GM23338 (cell line): ENCODE measurements at regions not wholly inside any gene's neighbourhood (a gene's known extent, or its start where the extent isn't known, plus 50 kb on each side); places are given as distances from the start of the nearest gene placed in this dataset.

ENCODE experiments used
- ATAC-seq: fragments of 200-7000 bp; cut with Tn5 transposase; 3 replicates; pipeline ENCODE4 v1.9.1; 2020
- DNase-seq: peaks from one replicate; pipeline ENCODE4 v3.0.0-alpha.2; 2015; ENCODE audit warnings: low spot score
- H2AFZ ChIP-seq: fragments of 200-600 bp; sonication (generic); 2 replicates; pipeline ENCODE4 v1.8.0; 2016; ENCODE audit warnings: antibody characterized with exemption, mild to moderate bottlenecking, moderate library complexity
- H3F3A ChIP-seq: fragments of 200-600 bp; sonication (generic); replicated peaks from 2 replicates; pipeline ENCODE4 v1.8.0; 2017; ENCODE audit warnings: antibody characterized with exemption, mixed run types, low read depth
- H3K27ac ChIP-seq: fragments of 200-600 bp; sonication (generic); 2 replicates; pipeline ENCODE4 v1.6.1; 2016; ENCODE audit warnings: low read depth
- H3K27me3 ChIP-seq: fragments of 200-600 bp; sonication (generic); 2 replicates; pipeline ENCODE4 v1.8.0; 2016; ENCODE audit warnings: mild to moderate bottlenecking, mixed run types, moderate library complexity; ENCODE audit not compliant: insufficient read depth
- H3K36me3 ChIP-seq: fragments of 200-600 bp; sonication (generic); 2 replicates; pipeline ENCODE4 v1.8.0; 2016; ENCODE audit warnings: mild to moderate bottlenecking; ENCODE audit not compliant: insufficient read depth
- H3K4me1 ChIP-seq: fragments of 200-600 bp; sonication (generic); 2 replicates; pipeline ENCODE4 v1.8.0; 2016; ENCODE audit warnings: mild to moderate bottlenecking, moderate library complexity; ENCODE audit not compliant: insufficient read depth
- H3K4me2 ChIP-seq: fragments of 200-600 bp; sonication (generic); 2 replicates; pipeline ENCODE4 v1.7.1; 2017; ENCODE audit warnings: mixed run types
- H3K4me3 ChIP-seq: fragments of 200-600 bp; sonication (generic); 2 replicates; pipeline ENCODE4 v1.6.1; 2016; ENCODE audit warnings: mixed run types
- H3K79me2 ChIP-seq: fragments of 200-600 bp; sonication (generic); replicated peaks from 2 replicates; pipeline ENCODE4 v1.8.0; 2017; ENCODE audit warnings: mild to moderate bottlenecking; ENCODE audit not compliant: insufficient read depth
- H3K9me2 ChIP-seq: fragments of 200-600 bp; sonication (generic); 2 replicates; pipeline ENCODE4 v1.8.0; 2017; ENCODE audit not compliant: insufficient read depth
- H4K20me1 ChIP-seq: fragments of 200-600 bp; sonication (generic); replicated peaks from 2 replicates; pipeline ENCODE4 v1.8.0; 2017; ENCODE audit warnings: mild to moderate bottlenecking; ENCODE audit not compliant: insufficient read depth
- H3K27ac Mint-ChIP-seq: 2 replicates; pipeline ENCODE4 v1.8.0; 2020; ENCODE audit warnings: inconsistent platforms, mild to moderate bottlenecking, moderate library complexity, mixed read lengths
- H3K27me3 Mint-ChIP-seq: 3 replicates; pipeline ENCODE4 v1.8.0; 2022; ENCODE audit warnings: low read depth, mild to moderate bottlenecking, moderate library complexity, mixed read lengths, inconsistent platforms; ENCODE audit not compliant: insufficient read depth, poor library complexity
- H3K36me3 Mint-ChIP-seq: 3 replicates; pipeline ENCODE4 v1.8.0; 2021; ENCODE audit warnings: low read depth, mild to moderate bottlenecking, inconsistent platforms, moderate library complexity, mixed read lengths
- H3K4me1 Mint-ChIP-seq: 3 replicates; pipeline ENCODE4 v1.8.0; 2020; ENCODE audit warnings: mild to moderate bottlenecking, inconsistent platforms, mixed read lengths
- H3K4me3 Mint-ChIP-seq: 3 replicates; pipeline ENCODE4 v1.8.0; 2021; ENCODE audit warnings: moderate library complexity, mild to moderate bottlenecking, inconsistent platforms, mixed read lengths
- H3K9me3 Mint-ChIP-seq: 3 replicates; pipeline ENCODE4 v1.8.0; 2020; ENCODE audit warnings: moderate library complexity, mild to moderate bottlenecking, inconsistent platforms, mixed read lengths
- CREB1 ChIP-seq: fragments of 250-450 bp; sonication (Bioruptor Pico); IDR thresholded peaks from 2 replicates; pipeline ENCODE4 v1.5.0; 2020; ENCODE audit warnings: low read depth, mild to moderate bottlenecking, moderate library complexity
- CTCF ChIP-seq, 2 experiments: fragments of 200-600 bp in 1 of 2; sonication (generic) in 1 of 2; conservative IDR thresholded peaks; 2 replicates each; pipeline versions ENCODE4 v1.5.1 to v1.6.1; 2016 to 2017; ENCODE audit warnings: antibody characterized with exemption in 2 of 2, low read depth in 2 of 2, mild to moderate bottlenecking in 2 of 2, moderate library complexity in 1 of 2
- ETS1 ChIP-seq: IDR thresholded peaks from 2 replicates; pipeline ENCODE4 v1.6.1; 2016; ENCODE audit warnings: antibody characterized with exemption
- EZH2 ChIP-seq: fragments of 200-600 bp; sonication (generic); IDR thresholded peaks from one replicate; pipeline ENCODE4 v1.8.0; 2017; ENCODE audit warnings: antibody characterized with exemption, mild to moderate bottlenecking, low read depth; ENCODE audit not compliant: unreplicated experiment
- EZH2phosphoT487 ChIP-seq: fragments of 200-600 bp; sonication (generic); IDR thresholded peaks from one replicate; pipeline ENCODE4 v1.8.1; 2018; ENCODE audit warnings: antibody characterized with exemption; ENCODE audit not compliant: unreplicated experiment
- JUNB ChIP-seq: IDR thresholded peaks from one replicate; pipeline ENCODE4 v1.6.1; 2016; ENCODE audit warnings: antibody characterized with exemption; ENCODE audit not compliant: unreplicated experiment
- NANOG ChIP-seq: IDR thresholded peaks from 2 replicates; pipeline ENCODE4 v1.6.1; 2016; ENCODE audit warnings: antibody characterized with exemption, borderline replicate concordance
- POLR2AphosphoS5 ChIP-seq: IDR thresholded peaks from 2 replicates; pipeline ENCODE4 v1.6.1; 2016; ENCODE audit warnings: antibody characterized with exemption, low read depth
- STAT1 ChIP-seq: IDR thresholded peaks from one replicate; pipeline ENCODE4 v1.6.1; 2016; ENCODE audit warnings: antibody characterized with exemption; ENCODE audit not compliant: unreplicated experiment
- ZNF114 ChIP-seq: fragments of 250-450 bp; sonication (Bioruptor Pico); IDR thresholded peaks from 2 replicates; pipeline ENCODE4 v1.5.0; 2020; ENCODE audit warnings: mild to moderate bottlenecking, moderate library complexity
- ZNF331 ChIP-seq: fragments of 250-450 bp; sonication (Bioruptor Pico); IDR thresholded peaks from 2 replicates; pipeline ENCODE4 v1.5.0; 2020; ENCODE audit warnings: low read depth, mild to moderate bottlenecking, moderate library complexity
- TF ChIP-seq, protein P1 (sequence below): fragments of 250-450 bp; sonication (Bioruptor Pico); IDR thresholded peaks from 2 replicates; pipeline ENCODE4 v1.5.0; 2020; ENCODE audit warnings: mild to moderate bottlenecking, moderate library complexity

DNA sequence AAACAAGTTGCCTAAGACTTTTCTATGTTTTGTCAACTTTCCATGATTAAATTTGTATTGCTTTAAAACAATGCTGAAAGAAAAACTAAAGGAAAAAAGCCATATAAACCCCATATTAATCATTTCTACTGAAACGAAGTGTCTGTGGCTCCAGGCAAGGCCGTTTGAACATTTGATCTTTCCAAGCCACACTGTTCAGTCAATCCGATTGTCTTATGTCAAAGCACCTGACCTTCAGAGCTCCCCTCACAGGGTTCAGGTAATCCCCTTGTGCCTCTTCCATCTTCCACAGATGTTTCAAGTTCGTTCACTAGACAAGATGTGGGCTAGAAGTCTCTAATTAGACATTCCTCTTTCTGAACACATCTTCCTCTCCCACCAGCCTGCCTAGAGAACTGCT, 177.1 kb upstream of the NUDT10 start:
- Histone ChIP-seq H3K27ac (no peak overlapping the region), H3F3A (no peaks in the 10 kb centered on the region), H3K4me3 (no peak overlapping the region), H3K9me2 (no peaks in the 10 kb centered on the region), H3K27me3 (no peaks in the 10 kb centered on the region), H2AFZ (no peak overlapping the region), H3K36me3 (no peaks in the 10 kb centered on the region), H4K20me1 (no peaks in the 10 kb centered on the region), H3K79me2 (no peaks in the 10 kb centered on the region), H3K4me1 (no peaks in the 10 kb centered on the region), H3K4me2 (no peak overlapping the region)
- Mint-ChIP-seq H3K4me3 (no peak overlapping the region), H3K27me3 (no peaks in the 10 kb centered on the region), H3K27ac (no peak overlapping the region), H3K36me3 (no peaks in the 10 kb centered on the region), H3K9me3 (no peaks in the 10 kb centered on the region), H3K4me1 (no peaks in the 10 kb centered on the region)
- DNase-seq (no peak), ATAC-seq (no peak)
- TF ChIP-seq STAT1 (no peak), NANOG (no peak)

- Mint-ChIP-seq H3K9me3 (no peaks in the 10 kb centered on the region), H3K36me3 (no peaks in the 10 kb centered on the region), H3K4me1 (no peaks in the 10 kb centered on the region), H3K27me3 (no peaks in the 10 kb centered on the region), H3K4me3 (no peak overlapping the region), H3K27ac (no peak overlapping the region)
- no peak for DNase-seq
- no peak overlapping the region for H3K4me3 ChIP-seq
- no peak for ATAC-seq
- no peaks in the 10 kb centered on the region for H3K4me1 ChIP-seq
- H3K36me3 ChIP-seq, result no peaks in the 10 kb centered on the region
- H3K27ac ChIP-seq, result no peak overlapping the region
- H3K79me2 ChIP-seq, result no peaks in the 10 kb centered on the region
- no peaks in the 10 kb centered on the region for H3K9me2 ChIP-seq
- no peaks in the 10 kb centered on the region for H4K20me1 ChIP-seq
- H2AFZ ChIP-seq, result no peak overlapping the region
- H3K4me2 ChIP-seq, result no peak overlapping the region
- no peaks in the 10 kb centered on the region for H3K27me3 ChIP-seq
- H3F3A ChIP-seq, result no peaks in the 10 kb centered on the region
- TF ChIP-seq POLR2AphosphoS5 (no peak), ZNF114 (CRISPR knock-in tag) (no peak), STAT1 (no peak), ETS1 (no peak), EZH2phosphoT487 (no peak), CTCF (conservative IDR thresholded peaks at IDR 0.05; ENCODE audit: low read depth in 2 of 2) (no peak), CREB1 (CRISPR knock-in tag) (no peak), JUNB (no peak), EZH2 (no peak), ZNF331 (CRISPR knock-in tag) (no peak)
- TF ChIP-seq, protein P1, sequence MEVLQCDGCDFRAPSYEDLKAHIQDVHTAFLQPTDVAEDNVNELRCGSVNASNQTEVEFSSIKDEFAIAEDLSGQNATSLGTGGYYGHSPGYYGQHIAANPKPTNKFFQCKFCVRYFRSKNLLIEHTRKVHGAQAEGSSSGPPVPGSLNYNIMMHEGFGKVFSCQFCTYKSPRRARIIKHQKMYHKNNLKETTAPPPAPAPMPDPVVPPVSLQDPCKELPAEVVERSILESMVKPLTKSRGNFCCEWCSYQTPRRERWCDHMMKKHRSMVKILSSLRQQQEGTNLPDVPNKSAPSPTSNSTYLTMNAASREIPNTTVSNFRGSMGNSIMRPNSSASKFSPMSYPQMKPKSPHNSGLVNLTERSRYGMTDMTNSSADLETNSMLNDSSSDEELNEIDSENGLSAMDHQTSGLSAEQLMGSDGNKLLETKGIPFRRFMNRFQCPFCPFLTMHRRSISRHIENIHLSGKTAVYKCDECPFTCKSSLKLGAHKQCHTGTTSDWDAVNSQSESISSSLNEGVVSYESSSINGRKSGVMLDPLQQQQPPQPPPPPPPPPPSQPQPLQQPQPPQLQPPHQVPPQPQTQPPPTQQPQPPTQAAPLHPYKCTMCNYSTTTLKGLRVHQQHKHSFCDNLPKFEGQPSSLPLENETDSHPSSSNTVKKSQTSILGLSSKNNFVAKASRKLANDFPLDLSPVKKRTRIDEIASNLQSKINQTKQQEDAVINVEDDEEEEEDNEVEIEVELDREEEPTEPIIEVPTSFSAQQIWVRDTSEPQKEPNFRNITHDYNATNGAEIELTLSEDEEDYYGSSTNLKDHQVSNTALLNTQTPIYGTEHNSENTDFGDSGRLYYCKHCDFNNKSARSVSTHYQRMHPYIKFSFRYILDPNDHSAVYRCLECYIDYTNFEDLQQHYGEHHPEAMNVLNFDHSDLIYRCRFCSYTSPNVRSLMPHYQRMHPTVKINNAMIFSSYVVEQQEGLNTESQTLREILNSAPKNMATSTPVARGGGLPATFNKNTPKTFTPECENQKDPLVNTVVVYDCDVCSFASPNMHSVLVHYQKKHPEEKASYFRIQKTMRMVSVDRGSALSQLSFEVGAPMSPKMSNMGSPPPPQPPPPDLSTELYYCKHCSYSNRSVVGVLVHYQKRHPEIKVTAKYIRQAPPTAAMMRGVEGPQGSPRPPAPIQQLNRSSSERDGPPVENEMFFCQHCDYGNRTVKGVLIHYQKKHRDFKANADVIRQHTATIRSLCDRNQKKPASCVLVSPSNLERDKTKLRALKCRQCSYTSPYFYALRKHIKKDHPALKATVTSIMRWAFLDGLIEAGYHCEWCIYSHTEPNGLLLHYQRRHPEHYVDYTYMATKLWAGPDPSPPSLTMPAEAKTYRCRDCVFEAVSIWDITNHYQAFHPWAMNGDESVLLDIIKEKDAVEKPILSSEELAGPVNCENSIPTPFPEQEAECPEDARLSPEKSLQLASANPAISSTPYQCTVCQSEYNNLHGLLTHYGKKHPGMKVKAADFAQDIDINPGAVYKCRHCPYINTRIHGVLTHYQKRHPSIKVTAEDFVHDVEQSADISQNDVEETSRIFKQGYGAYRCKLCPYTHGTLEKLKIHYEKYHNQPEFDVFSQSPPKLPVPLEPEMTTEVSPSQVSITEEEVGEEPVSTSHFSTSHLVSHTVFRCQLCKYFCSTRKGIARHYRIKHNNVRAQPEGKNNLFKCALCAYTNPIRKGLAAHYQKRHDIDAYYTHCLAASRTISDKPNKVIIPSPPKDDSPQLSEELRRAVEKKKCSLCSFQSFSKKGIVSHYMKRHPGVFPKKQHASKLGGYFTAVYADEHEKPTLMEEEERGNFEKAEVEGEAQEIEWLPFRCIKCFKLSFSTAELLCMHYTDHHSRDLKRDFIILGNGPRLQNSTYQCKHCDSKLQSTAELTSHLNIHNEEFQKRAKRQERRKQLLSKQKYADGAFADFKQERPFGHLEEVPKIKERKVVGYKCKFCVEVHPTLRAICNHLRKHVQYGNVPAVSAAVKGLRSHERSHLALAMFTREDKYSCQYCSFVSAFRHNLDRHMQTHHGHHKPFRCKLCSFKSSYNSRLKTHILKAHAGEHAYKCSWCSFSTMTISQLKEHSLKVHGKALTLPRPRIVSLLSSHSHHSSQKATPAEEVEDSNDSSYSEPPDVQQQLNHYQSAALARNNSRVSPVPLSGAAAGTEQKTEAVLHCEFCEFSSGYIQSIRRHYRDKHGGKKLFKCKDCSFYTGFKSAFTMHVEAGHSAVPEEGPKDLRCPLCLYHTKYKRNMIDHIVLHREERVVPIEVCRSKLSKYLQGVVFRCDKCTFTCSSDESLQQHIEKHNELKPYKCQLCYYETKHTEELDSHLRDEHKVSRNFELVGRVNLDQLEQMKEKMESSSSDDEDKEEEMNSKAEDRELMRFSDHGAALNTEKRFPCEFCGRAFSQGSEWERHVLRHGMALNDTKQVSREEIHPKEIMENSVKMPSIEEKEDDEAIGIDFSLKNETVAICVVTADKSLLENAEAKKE (CRISPR knock-in tag), result no peak
Measured at GRCh38 chrX:51158231-51158630, 174.4 kb upstream of the NUDT10 start.
